ENCODE measurements at regions not wholly inside any gene's neighbourhood (a gene's known extent, or its start where the extent isn't known, plus 50 kb on each side); places are given as distances from the start of the nearest gene placed in this dataset.

DNA sequence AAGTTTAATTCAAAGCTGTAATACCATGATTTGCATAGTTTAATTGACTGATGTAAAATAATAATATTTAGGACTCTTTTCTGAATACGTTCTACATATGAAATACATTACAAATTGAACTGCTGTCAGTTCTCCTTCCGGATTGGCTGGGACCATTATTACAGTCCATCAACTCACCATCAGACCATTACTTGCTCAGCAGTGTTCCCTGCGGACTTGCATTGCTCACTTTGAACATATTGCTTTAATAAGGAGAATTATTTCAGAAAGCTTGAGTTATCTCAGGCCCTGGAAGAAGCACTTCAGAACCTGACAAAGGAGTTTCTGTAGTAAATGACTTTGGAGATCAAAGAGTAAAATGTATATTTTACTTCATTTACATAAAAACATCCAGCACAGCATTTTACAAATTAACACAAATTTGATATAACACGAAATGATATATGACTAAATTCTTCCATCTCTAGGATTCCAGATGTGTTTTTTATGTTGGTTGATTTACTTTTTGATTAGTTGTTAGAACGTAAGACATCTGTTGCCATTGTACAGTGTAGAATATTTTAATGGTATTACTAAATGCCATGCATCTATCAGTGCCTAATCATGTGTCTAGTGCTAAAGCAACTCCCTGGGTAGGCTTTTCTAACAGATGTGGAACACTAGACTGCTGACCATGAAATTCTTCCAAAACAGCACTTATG is 418.5 kb upstream of the SEMA3A start:
- Histone ChIP-seq H3K27me3 (ENCODE audit: insufficient read depth, low read length) (no peaks in the 10 kb centered on the region), H3K4me1 (ENCODE audit: control insufficient read depth in 1 of 2, insufficient read depth in 2 of 2, low read length in 2 of 2) (no peaks in the 10 kb centered on the region), H4K20me1 (ENCODE audit: insufficient read depth) (no peaks in the 10 kb centered on the region), H3K27ac (ENCODE audit: low read depth, low read length) (no peak overlapping the region), H3K4me2 (ENCODE audit: low read length) (no peak overlapping the region), H2AFZ (ENCODE audit: low read depth, low read length, poor library complexity, severe bottlenecking) (no peak overlapping the region), H3K9me3 (ENCODE audit: control insufficient read depth in 1 of 2, insufficient read depth in 1 of 2, low read depth in 1 of 2, low read length in 2 of 2) (no peaks in the 10 kb centered on the region), H3K4me3 (replicated peaks in 1 of 2; ENCODE audit: low read depth in 1 of 2, low read length in 2 of 2) (no peak overlapping the region), H3K79me2 (ENCODE audit: insufficient read depth, low read length) (no peaks in the 10 kb centered on the region), H3K9me2 (ENCODE audit: insufficient read depth) (no peaks in the 10 kb centered on the region), H3K36me3 (ENCODE audit: control insufficient read depth in 1 of 2, insufficient read depth in 2 of 2, low read length in 2 of 2) (no peaks in the 10 kb centered on the region), H3K9ac (ENCODE audit: low read length) (no peak overlapping the region)
- ChIA-PET RAD21 (ENCODE audit: low non-redundant PET in 1 of 2, low total read pairs in 2 of 2, uncharacterized antibody in 2 of 2, unreplicated experiment in 2 of 2) (no interaction called here), POLR2A (no interaction called here), CTCF (no interaction called here)
- BruUV-seq (replicated peaks): no TSS peak
- ATAC-seq: no peak
- no peak for DNase-seq (ENCODE audit: low read depth, low spot score)
- intact Hi-C loops (cut with micrococcal nuclease): loop anchor here (10.0 kb wide), 1 partner anchor 412 kb away; no protein-coding TSS in a partner anchor
- TF ChIP-seq RAD21 (IDR thresholded peaks at IDR 0.05; ENCODE audit: low read depth): no peak
- TF ChIP-seq TCF7L2 (IDR thresholded peaks at IDR 0.05; ENCODE audit: borderline replicate concordance, extremely low read depth, insufficient read depth, insufficient read length): no peak
- TF ChIP-seq SP1 (IDR thresholded peaks at IDR 0.05; ENCODE audit: low read depth): no peak
- TF ChIP-seq, protein P1, sequence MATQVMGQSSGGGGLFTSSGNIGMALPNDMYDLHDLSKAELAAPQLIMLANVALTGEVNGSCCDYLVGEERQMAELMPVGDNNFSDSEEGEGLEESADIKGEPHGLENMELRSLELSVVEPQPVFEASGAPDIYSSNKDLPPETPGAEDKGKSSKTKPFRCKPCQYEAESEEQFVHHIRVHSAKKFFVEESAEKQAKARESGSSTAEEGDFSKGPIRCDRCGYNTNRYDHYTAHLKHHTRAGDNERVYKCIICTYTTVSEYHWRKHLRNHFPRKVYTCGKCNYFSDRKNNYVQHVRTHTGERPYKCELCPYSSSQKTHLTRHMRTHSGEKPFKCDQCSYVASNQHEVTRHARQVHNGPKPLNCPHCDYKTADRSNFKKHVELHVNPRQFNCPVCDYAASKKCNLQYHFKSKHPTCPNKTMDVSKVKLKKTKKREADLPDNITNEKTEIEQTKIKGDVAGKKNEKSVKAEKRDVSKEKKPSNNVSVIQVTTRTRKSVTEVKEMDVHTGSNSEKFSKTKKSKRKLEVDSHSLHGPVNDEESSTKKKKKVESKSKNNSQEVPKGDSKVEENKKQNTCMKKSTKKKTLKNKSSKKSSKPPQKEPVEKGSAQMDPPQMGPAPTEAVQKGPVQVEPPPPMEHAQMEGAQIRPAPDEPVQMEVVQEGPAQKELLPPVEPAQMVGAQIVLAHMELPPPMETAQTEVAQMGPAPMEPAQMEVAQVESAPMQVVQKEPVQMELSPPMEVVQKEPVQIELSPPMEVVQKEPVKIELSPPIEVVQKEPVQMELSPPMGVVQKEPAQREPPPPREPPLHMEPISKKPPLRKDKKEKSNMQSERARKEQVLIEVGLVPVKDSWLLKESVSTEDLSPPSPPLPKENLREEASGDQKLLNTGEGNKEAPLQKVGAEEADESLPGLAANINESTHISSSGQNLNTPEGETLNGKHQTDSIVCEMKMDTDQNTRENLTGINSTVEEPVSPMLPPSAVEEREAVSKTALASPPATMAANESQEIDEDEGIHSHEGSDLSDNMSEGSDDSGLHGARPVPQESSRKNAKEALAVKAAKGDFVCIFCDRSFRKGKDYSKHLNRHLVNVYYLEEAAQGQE (IDR thresholded peaks at IDR 0.05; ENCODE audit: low read depth): no peak

DNA sequence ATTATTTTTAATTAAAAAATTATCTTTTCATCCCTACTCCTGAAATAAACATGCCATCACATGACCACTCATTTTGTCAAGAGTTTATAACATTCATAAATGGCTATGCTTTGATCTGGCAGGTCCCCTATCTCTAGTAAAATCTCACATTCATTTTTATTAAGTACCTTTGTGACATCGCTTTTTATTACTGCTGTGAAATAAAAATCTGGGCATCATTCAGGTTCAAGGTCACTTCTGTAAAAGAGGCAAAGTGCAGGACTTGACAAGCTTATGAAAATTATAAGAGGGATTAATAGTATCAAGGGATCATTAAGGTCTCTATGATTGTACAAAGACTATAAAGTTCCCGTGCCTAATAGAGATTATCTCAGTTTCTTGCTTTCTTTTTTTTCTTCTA is 416.8 kb upstream of the SEMA3A start:
- ATAC-seq (no peak), DNase-seq (ENCODE audit: low read depth, low spot score) (no peak)
- Histone ChIP-seq H3K27me3 (ENCODE audit: insufficient read depth, low read length) (no peaks in the 10 kb centered on the region), H3K9me2 (ENCODE audit: insufficient read depth) (no peaks in the 10 kb centered on the region), H3K27ac (ENCODE audit: low read depth, low read length) (no peak overlapping the region), H3K4me2 (ENCODE audit: low read length) (no peak overlapping the region), H3K9ac (ENCODE audit: low read length) (no peak overlapping the region), H4K20me1 (ENCODE audit: insufficient read depth) (no peaks in the 10 kb centered on the region), H3K4me3 (replicated peaks in 1 of 2; ENCODE audit: low read depth in 1 of 2, low read length in 2 of 2) (no peak overlapping the region), H3K36me3 (ENCODE audit: control insufficient read depth in 1 of 2, insufficient read depth in 2 of 2, low read length in 2 of 2) (no peaks in the 10 kb centered on the region), H3K4me1 (ENCODE audit: control insufficient read depth in 1 of 2, insufficient read depth in 2 of 2, low read length in 2 of 2) (no peaks in the 10 kb centered on the region), H3K9me3 (ENCODE audit: control insufficient read depth in 1 of 2, insufficient read depth in 1 of 2, low read depth in 1 of 2, low read length in 2 of 2) (no peaks in the 10 kb centered on the region), H2AFZ (ENCODE audit: low read depth, low read length, poor library complexity, severe bottlenecking) (no peak overlapping the region), H3K79me2 (ENCODE audit: insufficient read depth, low read length) (no peaks in the 10 kb centered on the region)
- TF ChIP-seq SRF (IDR thresholded peaks at IDR 0.05; ENCODE audit: low read depth) (no peak), YY1 (IDR thresholded peaks at IDR 0.05; ENCODE audit: extremely low read depth, insufficient replicate concordance, low read depth, low read length) (no peak), TCF7L2 (IDR thresholded peaks at IDR 0.05; ENCODE audit: borderline replicate concordance, extremely low read depth, insufficient read depth, insufficient read length) (no peak), SP1 (IDR thresholded peaks at IDR 0.05; ENCODE audit: low read depth) (no peak), EZH2phosphoT487 (IDR thresholded peaks at IDR 0.05; ENCODE audit: borderline replicate concordance) (no peak), ELF1 (IDR thresholded peaks at IDR 0.05; ENCODE audit: borderline replicate concordance, low read depth) (no peak), POLR2AphosphoS5 (IDR thresholded peaks at IDR 0.05; ENCODE audit: low read depth, low read length) (no peak)
- TF ChIP-seq, protein P2, sequence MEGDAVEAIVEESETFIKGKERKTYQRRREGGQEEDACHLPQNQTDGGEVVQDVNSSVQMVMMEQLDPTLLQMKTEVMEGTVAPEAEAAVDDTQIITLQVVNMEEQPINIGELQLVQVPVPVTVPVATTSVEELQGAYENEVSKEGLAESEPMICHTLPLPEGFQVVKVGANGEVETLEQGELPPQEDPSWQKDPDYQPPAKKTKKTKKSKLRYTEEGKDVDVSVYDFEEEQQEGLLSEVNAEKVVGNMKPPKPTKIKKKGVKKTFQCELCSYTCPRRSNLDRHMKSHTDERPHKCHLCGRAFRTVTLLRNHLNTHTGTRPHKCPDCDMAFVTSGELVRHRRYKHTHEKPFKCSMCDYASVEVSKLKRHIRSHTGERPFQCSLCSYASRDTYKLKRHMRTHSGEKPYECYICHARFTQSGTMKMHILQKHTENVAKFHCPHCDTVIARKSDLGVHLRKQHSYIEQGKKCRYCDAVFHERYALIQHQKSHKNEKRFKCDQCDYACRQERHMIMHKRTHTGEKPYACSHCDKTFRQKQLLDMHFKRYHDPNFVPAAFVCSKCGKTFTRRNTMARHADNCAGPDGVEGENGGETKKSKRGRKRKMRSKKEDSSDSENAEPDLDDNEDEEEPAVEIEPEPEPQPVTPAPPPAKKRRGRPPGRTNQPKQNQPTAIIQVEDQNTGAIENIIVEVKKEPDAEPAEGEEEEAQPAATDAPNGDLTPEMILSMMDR (IDR thresholded peaks at IDR 0.05 in 2 of 3, conservative IDR thresholded peaks at IDR 0.05 in 1 of 3; ENCODE audit: borderline replicate concordance in 1 of 3, insufficient read depth in 1 of 3, low read depth in 2 of 3, low read length in 2 of 3): no peak
- RAD21 ChIA-PET (ENCODE audit: low non-redundant PET in 1 of 2, low total read pairs in 2 of 2, uncharacterized antibody in 2 of 2, unreplicated experiment in 2 of 2): no interaction called here
- BruUV-seq (replicated peaks): no TSS peak
- POLR2A ChIA-PET: no interaction called here
- CTCF ChIA-PET: no interaction called here
- intact Hi-C loops (cut with micrococcal nuclease): loop anchor here (10.0 kb wide), 1 partner anchor 413 kb away; no protein-coding TSS in a partner anchor

Data from HCT116 (cell line).